GM23338 (cell line): ENCODE measurements at regions not wholly inside any gene's neighbourhood (a gene's known extent, or its start where the extent isn't known, plus 50 kb on each side); places are given as distances from the start of the nearest gene placed in this dataset.

Experiments used
- CREB1 ChIP-seq: fragments of 250-450 bp; sonication (Bioruptor Pico); IDR thresholded peaks from 2 replicates; pipeline ENCODE4 v1.5.0; 2020; ENCODE audit warnings: low read depth, mild to moderate bottlenecking, moderate library complexity
- CTCF ChIP-seq, 2 experiments: fragments of 200-600 bp in 1 of 2; sonication (generic) in 1 of 2; conservative IDR thresholded peaks; 2 replicates each; pipeline versions ENCODE4 v1.5.1 to v1.6.1; 2016 to 2017; ENCODE audit warnings: antibody characterized with exemption in 2 of 2, low read depth in 2 of 2, mild to moderate bottlenecking in 2 of 2, moderate library complexity in 1 of 2
- EZH2 ChIP-seq: fragments of 200-600 bp; sonication (generic); IDR thresholded peaks from one replicate; pipeline ENCODE4 v1.8.0; 2017; ENCODE audit warnings: antibody characterized with exemption, mild to moderate bottlenecking, low read depth; ENCODE audit not compliant: unreplicated experiment
- EZH2phosphoT487 ChIP-seq: fragments of 200-600 bp; sonication (generic); IDR thresholded peaks from one replicate; pipeline ENCODE4 v1.8.1; 2018; ENCODE audit warnings: antibody characterized with exemption; ENCODE audit not compliant: unreplicated experiment
- POLR2AphosphoS5 ChIP-seq: IDR thresholded peaks from 2 replicates; pipeline ENCODE4 v1.6.1; 2016; ENCODE audit warnings: antibody characterized with exemption, low read depth
- REST ChIP-seq: IDR thresholded peaks from one replicate; pipeline ENCODE4 v1.6.1; 2018; ENCODE audit warnings: antibody characterized with exemption; ENCODE audit not compliant: unreplicated experiment

DNA sequence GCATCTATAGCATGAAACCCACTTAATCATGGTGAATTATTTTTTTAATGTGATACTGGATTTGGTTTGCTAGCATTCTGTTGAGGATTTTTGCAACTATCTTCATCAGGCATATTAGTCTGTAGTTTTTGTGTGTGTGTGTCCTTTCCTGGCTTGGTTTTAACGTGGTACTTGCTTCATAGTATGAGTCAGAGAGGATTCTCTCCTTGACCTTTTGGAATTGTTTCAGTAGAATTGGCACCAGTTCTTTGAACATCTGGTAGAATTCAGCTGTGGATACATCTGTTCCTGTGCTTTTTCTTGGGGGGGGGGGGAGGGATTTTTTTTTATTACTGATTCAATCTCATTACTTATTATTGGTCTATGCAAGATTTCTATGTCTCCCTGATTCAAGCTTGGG, 232.0 kb upstream of the KLF8 start:
- TF ChIP-seq CTCF (conservative IDR thresholded peaks at IDR 0.05; ENCODE audit: low read depth in 2 of 2) (no peak), EZH2 (no peak), REST (no peak), CREB1 (CRISPR knock-in tag) (no peak), POLR2AphosphoS5 (no peak), EZH2phosphoT487 (no peak)
